Smooth muscle cell (in vitro differentiated cells): ENCODE measurements at regions not wholly inside any gene's neighbourhood (a gene's known extent, or its start where the extent isn't known, plus 50 kb on each side); places are given as distances from the start of the nearest gene placed in this dataset.

ENCODE experiments used
- DNase-seq: peaks from one replicate; lab custom pipeline; 2025; ENCODE audit not compliant: unreplicated experiment; lab: John Stamatoyannopoulos, UW
- H2AFZ ChIP-seq: fragments of 200-600 bp; sonication (generic); 2 replicates; pipeline ENCODE4 v1.6.0; 2016; ENCODE audit warnings: antibody characterized with exemption, low read depth, mild to moderate bottlenecking
- H3F3A ChIP-seq: fragments of 200-600 bp; sonication (generic); 2 replicates; pipeline ENCODE4 v1.6.0; 2017; ENCODE audit warnings: antibody characterized with exemption, low read depth
- H3K27ac ChIP-seq: fragments of 200-600 bp; sonication (generic); 2 replicates; pipeline ENCODE4 v1.5.1; 2016; ENCODE audit warnings: low read depth, mild to moderate bottlenecking
- H3K27me3 ChIP-seq: fragments of 200-600 bp; sonication (generic); 2 replicates; pipeline ENCODE4 v1.6.1; 2016; ENCODE audit warnings: low read depth, mild to moderate bottlenecking
- H3K36me3 ChIP-seq: fragments of 200-600 bp; sonication (generic); 2 replicates; pipeline ENCODE4 v1.5.1; 2016; ENCODE audit warnings: low read depth
- H3K4me1 ChIP-seq: fragments of 200-600 bp; sonication (generic); 2 replicates; pipeline ENCODE4 v1.5.1; 2016; ENCODE audit warnings: low read depth
- H3K4me2 ChIP-seq: fragments of 200-600 bp; sonication (generic); 2 replicates; pipeline ENCODE4 v1.6.0; 2016; ENCODE audit warnings: mild to moderate bottlenecking
- H3K4me3 ChIP-seq: fragments of 200-600 bp; sonication (generic); 2 replicates; pipeline ENCODE4 v1.5.1; 2016; ENCODE audit warnings: mild to moderate bottlenecking
- H3K79me2 ChIP-seq: fragments of 200-600 bp; sonication (generic); 2 replicates; pipeline ENCODE4 v1.6.0; 2016; ENCODE audit warnings: low read depth, mild to moderate bottlenecking
- H3K9ac ChIP-seq: fragments of 200-600 bp; sonication (generic); 2 replicates; pipeline ENCODE4 v1.6.0; 2016; ENCODE audit warnings: low read depth
- H3K9me3 ChIP-seq: fragments of 200-600 bp; sonication (generic); replicated peaks from 2 replicates; pipeline ENCODE4 v1.5.1; 2016; ENCODE audit warnings: low read depth
- H4K20me1 ChIP-seq: fragments of 200-600 bp; sonication (generic); 2 replicates; pipeline ENCODE4 v1.6.0; 2016; ENCODE audit warnings: low read depth
- WGBS: methylation state at CpG from one replicate; pipeline ENCODE4 v1.1.7; 2016; ENCODE audit warnings: low lambda C conversion rate; 5-methylcytosine and 5-hydroxymethylcytosine counted together
- TF ChIP-seq, protein P1 (sequence below): fragments of 200-600 bp; sonication (generic); IDR thresholded peaks from 2 replicates; pipeline ENCODE4 v1.5.1; 2017; ENCODE audit warnings: borderline replicate concordance, mild to moderate bottlenecking, antibody characterized with exemption; ENCODE audit not compliant: insufficient read depth, poor library complexity, severe bottlenecking

DNA sequence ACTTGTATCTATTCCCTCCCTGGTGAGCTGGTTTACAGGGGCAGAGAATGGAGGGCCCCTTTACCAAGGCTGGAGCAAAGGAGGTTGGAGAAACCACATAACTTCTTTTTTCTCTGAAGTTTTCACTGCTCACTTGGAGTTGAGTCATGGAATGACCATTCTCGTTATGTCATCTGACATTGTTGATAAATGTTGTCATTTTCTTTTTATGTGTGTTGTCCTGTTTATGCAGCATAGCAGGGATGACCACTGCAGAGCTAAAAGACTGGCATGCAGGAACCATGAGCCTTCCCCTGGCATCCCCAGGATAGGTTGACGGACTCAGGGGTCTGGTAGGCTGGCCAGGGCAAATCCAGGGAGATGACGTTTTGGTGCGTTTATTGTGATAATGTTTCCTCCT, 256.8 kb upstream of the DDHD1 start:
- H3K4me2 ChIP-seq, result peak overlapping the region; percentile 11
- 68% methylated on average over 4 of the region's 4 CpGs for WGBS
- DNase-seq, result no peak

DNA sequence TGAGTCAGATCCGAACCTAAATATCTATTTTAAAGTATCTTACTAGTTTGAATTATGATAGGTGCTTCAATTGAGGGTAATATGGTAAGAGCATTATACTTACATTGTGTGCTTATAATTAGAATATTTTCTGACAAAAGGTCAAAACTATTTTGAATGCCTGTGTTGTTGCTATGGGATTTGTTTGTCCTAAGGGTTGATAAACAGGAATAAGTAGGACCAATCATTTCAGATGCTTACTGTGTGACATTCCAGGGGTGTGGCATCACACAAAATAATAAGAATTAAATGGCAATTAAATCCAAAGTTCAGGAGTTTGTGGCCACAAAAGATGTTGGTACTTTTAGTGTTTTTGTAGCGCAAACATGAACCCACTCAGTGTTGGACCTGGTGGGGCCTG, 256.2 kb upstream of the DDHD1 start:
- 100% methylated on average over 2 of the region's 2 CpGs for WGBS
- Histone ChIP-seq H3K79me2 (no peaks in the 10 kb centered on the region), H3K4me2 (no peak overlapping the region), H4K20me1 (no peaks in the 10 kb centered on the region), H3F3A (no peaks in the 10 kb centered on the region), H3K9ac (peak overlapping the region; percentile 46), H3K4me3 (no peak overlapping the region), H3K27ac (peak overlapping the region; percentile 71), H3K4me1 (no peaks in the 10 kb centered on the region), H3K27me3 (no peaks in the 10 kb centered on the region), H3K36me3 (no peaks in the 10 kb centered on the region), H3K9me3 (no peaks in the 10 kb centered on the region), H2AFZ (no peak overlapping the region)
- no peak for DNase-seq
- TF ChIP-seq, protein P1, sequence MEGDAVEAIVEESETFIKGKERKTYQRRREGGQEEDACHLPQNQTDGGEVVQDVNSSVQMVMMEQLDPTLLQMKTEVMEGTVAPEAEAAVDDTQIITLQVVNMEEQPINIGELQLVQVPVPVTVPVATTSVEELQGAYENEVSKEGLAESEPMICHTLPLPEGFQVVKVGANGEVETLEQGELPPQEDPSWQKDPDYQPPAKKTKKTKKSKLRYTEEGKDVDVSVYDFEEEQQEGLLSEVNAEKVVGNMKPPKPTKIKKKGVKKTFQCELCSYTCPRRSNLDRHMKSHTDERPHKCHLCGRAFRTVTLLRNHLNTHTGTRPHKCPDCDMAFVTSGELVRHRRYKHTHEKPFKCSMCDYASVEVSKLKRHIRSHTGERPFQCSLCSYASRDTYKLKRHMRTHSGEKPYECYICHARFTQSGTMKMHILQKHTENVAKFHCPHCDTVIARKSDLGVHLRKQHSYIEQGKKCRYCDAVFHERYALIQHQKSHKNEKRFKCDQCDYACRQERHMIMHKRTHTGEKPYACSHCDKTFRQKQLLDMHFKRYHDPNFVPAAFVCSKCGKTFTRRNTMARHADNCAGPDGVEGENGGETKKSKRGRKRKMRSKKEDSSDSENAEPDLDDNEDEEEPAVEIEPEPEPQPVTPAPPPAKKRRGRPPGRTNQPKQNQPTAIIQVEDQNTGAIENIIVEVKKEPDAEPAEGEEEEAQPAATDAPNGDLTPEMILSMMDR, result no peak

More for the DNA sequence above, 256.8 kb upstream of the DDHD1 start:
- no peak overlapping the region for H2AFZ ChIP-seq
- H4K20me1 ChIP-seq, result no peaks in the 10 kb centered on the region
- no peaks in the 10 kb centered on the region for H3K79me2 ChIP-seq
- no peaks in the 10 kb centered on the region for H3K27me3 ChIP-seq
- H3K4me3 ChIP-seq, result no peak overlapping the region
- H3K9ac ChIP-seq, result peak overlapping the region; percentile 46
- no peaks in the 10 kb centered on the region for H3K4me1 ChIP-seq
- H3K27ac ChIP-seq, result peak overlapping the region; percentile 71
- no peaks in the 10 kb centered on the region for H3K9me3 ChIP-seq
- H3K36me3 ChIP-seq, result no peaks in the 10 kb centered on the region
- H3F3A ChIP-seq, result no peaks in the 10 kb centered on the region
- TF ChIP-seq, protein P1, result no peak

DNA sequence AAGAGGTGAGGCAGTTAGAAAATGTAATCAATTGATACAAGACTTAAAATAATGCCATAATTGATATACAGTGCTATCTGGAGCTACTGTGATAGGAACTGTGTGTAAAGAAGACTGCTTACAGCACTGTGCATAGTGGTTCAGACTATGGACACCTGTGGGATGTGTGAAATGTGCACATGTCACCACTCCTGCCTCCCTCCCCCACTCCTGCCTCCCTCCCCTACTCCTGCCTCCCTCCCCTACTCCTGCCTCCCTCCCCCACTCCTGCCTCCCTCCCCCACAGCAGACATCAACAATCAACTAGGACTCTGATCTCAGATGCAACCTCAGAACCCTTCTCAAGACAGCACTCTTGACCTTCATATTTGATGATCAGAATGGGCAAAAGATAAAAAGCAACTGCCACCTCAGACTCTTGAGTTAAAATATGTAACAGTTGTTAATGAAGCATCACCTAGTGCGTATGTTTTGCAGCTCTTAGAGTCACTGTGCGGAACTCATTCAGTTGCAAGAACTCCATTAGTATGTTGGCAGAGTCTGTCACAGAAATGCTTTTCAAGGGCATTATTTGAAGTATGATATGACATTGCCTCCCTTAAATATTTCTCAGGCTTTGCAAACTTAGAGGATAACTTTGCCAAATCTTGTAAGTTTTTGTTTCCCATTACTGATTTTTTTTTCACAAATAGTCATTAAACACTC, 255.2 kb upstream of the DDHD1 start:
- Histone ChIP-seq H3K27ac (no peak overlapping the region), H3K79me2 (no peaks in the 10 kb centered on the region), H3K4me3 (no peak overlapping the region), H3K27me3 (no peaks in the 10 kb centered on the region), H2AFZ (no peak overlapping the region), H3K9ac (no peak overlapping the region), H3K4me1 (no peaks in the 10 kb centered on the region), H3F3A (no peaks in the 10 kb centered on the region), H4K20me1 (no peaks in the 10 kb centered on the region), H3K36me3 (no peaks in the 10 kb centered on the region), H3K9me3 (no peaks in the 10 kb centered on the region), H3K4me2 (no peak overlapping the region)
- no peak for DNase-seq
- WGBS, result 99% methylated on average over 2 of the region's 2 CpGs
- TF ChIP-seq, protein P1, result no peak

DNA sequence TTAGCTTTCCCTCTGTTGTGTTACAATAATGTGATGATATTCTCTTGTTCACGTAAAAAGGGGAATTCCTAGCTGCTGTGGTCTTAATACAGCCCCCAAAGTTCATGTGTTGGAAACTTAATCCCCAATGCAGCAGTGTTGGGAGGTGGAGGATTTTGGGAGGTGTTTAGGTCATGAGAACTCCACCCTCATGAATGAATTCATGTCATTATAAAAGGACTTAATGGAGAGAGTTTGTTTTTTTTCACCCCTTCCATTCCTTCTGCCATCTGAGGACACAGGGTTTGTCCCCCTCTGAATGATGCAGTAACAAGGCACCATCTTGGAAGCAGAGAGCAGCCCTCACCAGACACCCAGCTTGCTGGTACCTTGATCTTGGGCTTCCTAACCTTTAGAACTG, 253.4 kb upstream of the DDHD1 start:
- Histone ChIP-seq H3K4me1 (no peaks in the 10 kb centered on the region), H3K4me3 (no peak overlapping the region), H3K9ac (no peak overlapping the region), H3K27ac (no peak overlapping the region), H3K36me3 (no peaks in the 10 kb centered on the region), H3K27me3 (no peaks in the 10 kb centered on the region), H3K4me2 (no peak overlapping the region), H2AFZ (no peak overlapping the region), H3K9me3 (no peaks in the 10 kb centered on the region), H4K20me1 (no peaks in the 10 kb centered on the region), H3K79me2 (no peaks in the 10 kb centered on the region), H3F3A (no peaks in the 10 kb centered on the region)
- WGBS, result 100% methylated on average over 1 of the region's 1 CpG
- TF ChIP-seq, protein P1, result no peak
- DNase-seq, result no peak
